Gastroesophageal sphincter (tissue), 3 donors: ENCODE measurements at regions not wholly inside any gene's neighbourhood (a gene's known extent, or its start where the extent isn't known, plus 50 kb on each side); places are given as distances from the start of the nearest gene placed in this dataset.

ENCODE experiments used
- CTCF ChIP-seq, 4 experiments: fragments of 200-600 bp in 2 of 4; fragments of 450-650 bp in 2 of 4; sonication (generic) in 1 of 4; IDR thresholded peaks; one replicate each; pipeline ENCODE4 v1.5.1; 2017 to 2019; ENCODE audit warnings: antibody characterized with exemption in 4 of 4, mild to moderate bottlenecking in 2 of 4, moderate library complexity in 2 of 4
- EP300 ChIP-seq: sonication (generic); formaldehyde crosslinking; IDR thresholded peaks from one replicate; pipeline ENCODE4 v1.6.1; 2017; ENCODE audit warnings: antibody characterized with exemption, mild to moderate bottlenecking

GRCh38 chr4:158121161-158121579 lies 51.7 kb downstream of the GASK1B start:
- TF ChIP-seq CTCF (IDR thresholded peaks at IDR 0.05) (no peak), EP300 (no peak)
